ENCODE measurements at regions not wholly inside any gene's neighbourhood (a gene's known extent, or its start where the extent isn't known, plus 50 kb on each side); places are given as distances from the start of the nearest gene placed in this dataset.
"Not testable (repeated sequence)": the region's sequence is repeated elsewhere in the genome, so short reads cannot be mapped to it uniquely, and the experiment has no call there.

DNA sequence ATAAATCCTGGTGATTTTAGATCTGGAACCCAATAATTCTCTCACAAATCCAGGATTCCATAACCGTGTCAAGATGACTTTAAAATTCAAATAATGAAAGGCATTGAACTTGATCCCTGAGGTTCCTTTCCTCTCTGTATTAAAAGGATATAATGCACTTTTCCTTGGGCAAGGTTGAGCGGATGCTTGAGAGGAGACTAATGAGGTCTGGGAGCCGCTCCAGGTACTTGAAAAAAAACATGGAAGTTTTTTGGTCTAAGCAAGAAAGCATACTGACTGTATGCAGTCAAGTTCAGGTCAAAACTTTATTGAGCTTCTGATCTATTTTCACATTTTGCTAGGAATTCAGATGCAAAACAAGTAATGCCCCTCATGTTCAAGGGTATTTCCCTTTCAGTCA lies 318.5 kb downstream of the RAD51AP2 start:
- H3K9me3 ChIP-seq (ENCODE audit: insufficient read depth, low read length): no peaks in the 10 kb centered on the region
- H3K4me1 ChIP-seq (ENCODE audit: insufficient read depth, insufficient read length): no peaks in the 10 kb centered on the region
- no peaks in the 10 kb centered on the region for H3K27me3 ChIP-seq (ENCODE audit: insufficient read depth, insufficient read length)
- DNase-seq (ENCODE audit: low read depth, low spot score): no peak
- no peak overlapping the region for H3K4me3 ChIP-seq (ENCODE audit: insufficient read length, low read depth)
- no peaks in the 10 kb centered on the region for H3K36me3 ChIP-seq (ENCODE audit: insufficient read depth, insufficient read length, low read length)
- TF ChIP-seq SUZ12 (IDR thresholded peaks at IDR 0.05; ENCODE audit: extremely low read depth, insufficient read depth, insufficient read length): no peak
- TF ChIP-seq ZNF274 (IDR thresholded peaks at IDR 0.05; ENCODE audit: low read depth, low read length): no peak
- TF ChIP-seq YY1 (IDR thresholded peaks at IDR 0.05; ENCODE audit: insufficient read depth, insufficient read length): no peak
- no peak overlapping the region for H3K9ac ChIP-seq (ENCODE audit: insufficient read length, low read depth)

GRCh38 chr2:17196380-17196779 lies 321.9 kb downstream of the RAD51AP2 start:
- Histone ChIP-seq H3K4me3 (ENCODE audit: insufficient read length, low read depth) (no peak overlapping the region), H3K9ac (ENCODE audit: insufficient read length, low read depth) (no peak overlapping the region), H3K4me1 (ENCODE audit: insufficient read depth, insufficient read length) (no peaks in the 10 kb centered on the region), H3K27me3 (ENCODE audit: insufficient read depth, insufficient read length) (no peaks in the 10 kb centered on the region), H3K9me3 (ENCODE audit: insufficient read depth, low read length) (no peaks in the 10 kb centered on the region), H3K36me3 (ENCODE audit: insufficient read depth, insufficient read length, low read length) (no peaks in the 10 kb centered on the region)
- no peak for DNase-seq (ENCODE audit: low read depth, low spot score)
- TF ChIP-seq YY1 (IDR thresholded peaks at IDR 0.05; ENCODE audit: insufficient read depth, insufficient read length): no peak
- TF ChIP-seq ZNF274 (IDR thresholded peaks at IDR 0.05; ENCODE audit: low read depth, low read length): no peak
- no peak for TF ChIP-seq SUZ12 (IDR thresholded peaks at IDR 0.05; ENCODE audit: extremely low read depth, insufficient read depth, insufficient read length)

DNA sequence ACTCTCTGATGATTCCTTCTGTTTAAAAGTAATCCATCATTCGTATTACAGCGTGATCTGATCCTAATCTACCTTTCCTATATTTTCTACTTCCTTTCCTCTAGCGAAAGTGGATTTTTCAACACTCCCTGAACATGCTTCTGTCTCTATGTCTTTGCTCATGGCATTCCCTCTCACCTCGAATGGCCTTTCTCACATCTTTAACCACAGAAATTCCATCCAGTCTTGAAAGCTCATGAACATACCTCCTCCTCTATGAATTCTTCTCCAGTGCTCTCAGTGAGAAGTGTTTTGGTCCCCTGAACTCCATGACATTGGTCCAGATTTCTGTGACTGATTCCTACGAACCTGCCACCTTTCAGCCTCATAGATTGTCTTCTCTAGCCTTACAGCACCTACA lies 323.2 kb downstream of the RAD51AP2 start:
- TF ChIP-seq YY1 (IDR thresholded peaks at IDR 0.05; ENCODE audit: insufficient read depth, insufficient read length) (no peak), ZNF274 (IDR thresholded peaks at IDR 0.05; ENCODE audit: low read depth, low read length) (no peak), SUZ12 (IDR thresholded peaks at IDR 0.05; ENCODE audit: extremely low read depth, insufficient read depth, insufficient read length) (no peak)
- Histone ChIP-seq H3K36me3 (ENCODE audit: insufficient read depth, insufficient read length, low read length) (no peaks in the 10 kb centered on the region), H3K4me3 (ENCODE audit: insufficient read length, low read depth) (no peak overlapping the region), H3K9me3 (ENCODE audit: insufficient read depth, low read length) (no peaks in the 10 kb centered on the region), H3K27me3 (ENCODE audit: insufficient read depth, insufficient read length) (no peaks in the 10 kb centered on the region), H3K4me1 (ENCODE audit: insufficient read depth, insufficient read length) (no peaks in the 10 kb centered on the region), H3K9ac (ENCODE audit: insufficient read length, low read depth) (no peak overlapping the region)
- no peak for DNase-seq (ENCODE audit: low read depth, low spot score)

DNA sequence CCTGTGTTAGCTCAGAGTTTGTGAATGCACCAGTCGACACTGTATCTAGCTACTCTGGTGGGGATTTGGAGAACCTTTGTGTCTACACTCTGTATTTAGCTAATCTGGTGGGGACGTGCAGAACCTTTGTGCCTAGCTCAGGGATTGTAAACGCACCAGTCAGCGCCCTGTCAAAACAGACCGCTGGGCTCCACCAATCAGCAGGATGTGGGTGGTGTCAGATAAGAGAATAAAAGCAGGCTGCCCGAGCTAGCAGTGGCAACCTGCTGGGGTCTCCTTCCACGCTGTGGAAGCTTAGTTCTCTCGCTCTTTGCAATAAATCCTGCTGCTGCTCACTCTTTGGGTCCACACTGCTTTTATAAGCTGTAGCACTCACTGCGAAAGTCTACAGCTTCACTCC lies 324.2 kb downstream of the RAD51AP2 start:
- H3K9ac ChIP-seq (ENCODE audit: insufficient read length, low read depth): no peak overlapping the region
- H3K27me3 ChIP-seq (ENCODE audit: insufficient read depth, insufficient read length): no peaks in the 10 kb centered on the region
- H3K9me3 ChIP-seq (ENCODE audit: insufficient read depth, low read length): no peaks in the 10 kb centered on the region
- no peaks in the 10 kb centered on the region for H3K4me1 ChIP-seq (ENCODE audit: insufficient read depth, insufficient read length)
- no peak for DNase-seq (ENCODE audit: low read depth, low spot score)
- no peak overlapping the region for H3K4me3 ChIP-seq (ENCODE audit: insufficient read length, low read depth)
- TF ChIP-seq SUZ12 (IDR thresholded peaks at IDR 0.05; ENCODE audit: extremely low read depth, insufficient read depth, insufficient read length) (no peak), ZNF274 (IDR thresholded peaks at IDR 0.05; ENCODE audit: low read depth, low read length) (no peak), YY1 (IDR thresholded peaks at IDR 0.05; ENCODE audit: insufficient read depth, insufficient read length) (no peak)
- no peaks in the 10 kb centered on the region for H3K36me3 ChIP-seq (ENCODE audit: insufficient read depth, insufficient read length, low read length)

DNA sequence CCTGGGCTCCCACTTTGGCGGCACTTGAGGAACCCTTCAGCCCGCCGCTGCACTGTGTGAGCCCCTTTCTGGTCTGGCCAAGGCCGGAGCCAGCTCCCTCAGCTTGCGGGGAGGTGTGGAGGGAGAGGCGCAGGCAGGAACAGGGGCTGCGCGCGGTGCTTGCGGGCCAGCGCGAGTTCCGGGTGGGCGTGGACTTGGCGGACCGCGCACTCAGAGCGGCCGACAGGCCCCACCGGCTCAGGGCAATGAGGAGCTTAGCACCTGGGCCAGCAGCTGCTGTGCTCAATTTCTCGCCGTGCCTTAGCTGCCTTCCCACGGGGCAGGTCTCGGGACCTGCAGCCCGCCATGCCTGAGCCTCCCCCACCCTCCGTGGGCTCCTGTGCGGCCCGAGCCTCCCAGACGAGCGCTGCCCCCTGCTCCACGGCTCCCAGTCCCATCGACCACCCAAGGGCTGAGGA lies 324.8 kb downstream of the RAD51AP2 start:
- not testable (repeated sequence) for H3K4me3 ChIP-seq (ENCODE audit: insufficient read length, low read depth); H3K27me3 ChIP-seq (ENCODE audit: insufficient read depth, insufficient read length); H3K9me3 ChIP-seq (ENCODE audit: insufficient read depth, low read length); H3K4me1 ChIP-seq (ENCODE audit: insufficient read depth, insufficient read length); DNase-seq (ENCODE audit: low read depth, low spot score); H3K9ac ChIP-seq (ENCODE audit: insufficient read length, low read depth); H3K36me3 ChIP-seq (ENCODE audit: insufficient read depth, insufficient read length, low read length)

GRCh38 chr2:17191223-17191622 lies 327.0 kb downstream of the RAD51AP2 start:
- Histone ChIP-seq H3K27me3 (ENCODE audit: insufficient read depth, insufficient read length) (no peaks in the 10 kb centered on the region), H3K9me3 (ENCODE audit: insufficient read depth, low read length) (no peaks in the 10 kb centered on the region), H3K4me3 (ENCODE audit: insufficient read length, low read depth) (no peak overlapping the region), H3K4me1 (ENCODE audit: insufficient read depth, insufficient read length) (no peaks in the 10 kb centered on the region), H3K36me3 (ENCODE audit: insufficient read depth, insufficient read length, low read length) (no peaks in the 10 kb centered on the region), H3K9ac (ENCODE audit: insufficient read length, low read depth) (no peak overlapping the region)
- no peak for TF ChIP-seq SUZ12 (IDR thresholded peaks at IDR 0.05; ENCODE audit: extremely low read depth, insufficient read depth, insufficient read length)
- no peak for TF ChIP-seq ZNF274 (IDR thresholded peaks at IDR 0.05; ENCODE audit: low read depth, low read length)
- TF ChIP-seq YY1 (IDR thresholded peaks at IDR 0.05; ENCODE audit: insufficient read depth, insufficient read length): no peak
- DNase-seq (ENCODE audit: low read depth, low spot score): no peak

GRCh38 chr2:17190527-17190926 lies 327.7 kb downstream of the RAD51AP2 start:
- Histone ChIP-seq H3K27me3 (ENCODE audit: insufficient read depth, insufficient read length) (no peaks in the 10 kb centered on the region), H3K9me3 (ENCODE audit: insufficient read depth, low read length) (no peaks in the 10 kb centered on the region), H3K9ac (ENCODE audit: insufficient read length, low read depth) (no peak overlapping the region), H3K4me1 (ENCODE audit: insufficient read depth, insufficient read length) (no peaks in the 10 kb centered on the region), H3K4me3 (ENCODE audit: insufficient read length, low read depth) (no peak overlapping the region), H3K36me3 (ENCODE audit: insufficient read depth, insufficient read length, low read length) (no peaks in the 10 kb centered on the region)
- DNase-seq (ENCODE audit: low read depth, low spot score): no peak
- TF ChIP-seq YY1 (IDR thresholded peaks at IDR 0.05; ENCODE audit: insufficient read depth, insufficient read length) (no peak), SUZ12 (IDR thresholded peaks at IDR 0.05; ENCODE audit: extremely low read depth, insufficient read depth, insufficient read length) (no peak), ZNF274 (IDR thresholded peaks at IDR 0.05; ENCODE audit: low read depth, low read length) (no peak)

DNA sequence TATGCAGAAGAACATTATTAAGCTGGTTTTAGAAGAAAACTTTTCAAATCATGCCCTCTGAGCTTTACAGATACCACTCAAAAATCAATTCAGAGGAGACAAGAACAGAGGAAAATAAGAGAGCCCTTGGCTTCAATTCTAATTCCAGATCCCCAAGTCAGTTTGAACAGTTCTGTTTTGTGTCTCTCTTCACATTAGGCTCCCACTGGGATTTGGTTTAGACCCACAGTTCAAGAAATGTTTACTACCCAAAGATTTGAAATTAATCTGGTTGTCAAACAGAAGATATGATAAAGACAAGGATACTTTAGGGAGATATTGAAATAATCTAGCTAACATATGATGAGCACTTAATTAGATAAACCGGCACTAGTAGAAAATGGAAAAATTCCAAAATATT lies 329.5 kb downstream of the RAD51AP2 start:
- Histone ChIP-seq H3K9ac (ENCODE audit: insufficient read length, low read depth) (no peak overlapping the region), H3K4me3 (ENCODE audit: insufficient read length, low read depth) (no peak overlapping the region), H3K9me3 (ENCODE audit: insufficient read depth, low read length) (no peaks in the 10 kb centered on the region), H3K36me3 (ENCODE audit: insufficient read depth, insufficient read length, low read length) (no peaks in the 10 kb centered on the region), H3K27me3 (ENCODE audit: insufficient read depth, insufficient read length) (no peaks in the 10 kb centered on the region), H3K4me1 (ENCODE audit: insufficient read depth, insufficient read length) (no peaks in the 10 kb centered on the region)
- TF ChIP-seq YY1 (IDR thresholded peaks at IDR 0.05; ENCODE audit: insufficient read depth, insufficient read length): no peak
- TF ChIP-seq SUZ12 (IDR thresholded peaks at IDR 0.05; ENCODE audit: extremely low read depth, insufficient read depth, insufficient read length): no peak
- no peak for TF ChIP-seq ZNF274 (IDR thresholded peaks at IDR 0.05; ENCODE audit: low read depth, low read length)
- DNase-seq (ENCODE audit: low read depth, low spot score): no peak

All from NT2/D1 (cell line).